ENCODE measurements at regions not wholly inside any gene's neighbourhood (a gene's known extent, or its start where the extent isn't known, plus 50 kb on each side); places are given as distances from the start of the nearest gene placed in this dataset.

DNA sequence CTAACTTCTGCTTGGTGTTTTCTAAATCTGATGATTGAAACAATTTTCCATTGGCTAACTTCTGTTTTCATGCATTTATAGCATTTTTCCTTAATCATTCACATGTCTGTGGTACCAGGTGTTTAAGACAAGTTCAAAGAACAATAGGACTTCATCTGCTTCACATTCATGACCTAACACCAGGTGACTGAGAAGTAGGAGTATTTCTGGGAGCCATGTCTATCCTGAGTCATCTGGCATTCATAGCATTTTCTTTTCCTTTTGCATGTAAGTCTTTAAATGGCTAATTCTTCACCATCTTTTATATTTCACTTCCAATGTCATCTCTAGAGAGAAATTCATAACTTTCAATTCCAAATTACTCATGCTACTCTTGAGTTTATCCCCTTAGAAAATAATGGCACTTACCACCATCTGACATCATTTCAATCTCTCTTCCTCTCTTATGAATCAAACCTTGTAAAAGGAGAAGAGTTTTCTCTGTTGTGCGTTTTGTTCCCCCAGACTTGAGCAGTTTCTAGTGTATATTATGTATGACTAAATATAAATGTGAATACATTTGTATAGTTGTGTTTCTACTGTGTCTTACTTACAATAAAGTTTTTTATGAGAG, 1196.1 kb upstream of the CDH9 start:
- TF ChIP-seq CEBPB (IDR thresholded peaks at IDR 0.05) (no peak), YY1 (IDR thresholded peaks at IDR 0.05; ENCODE audit: low read depth) (no peak), EP300 (IDR thresholded peaks at IDR 0.05; ENCODE audit: borderline replicate concordance) (no peak), TCF12 (IDR thresholded peaks at IDR 0.05; ENCODE audit: low read depth) (no peak)
- TF ChIP-seq, protein P1, sequence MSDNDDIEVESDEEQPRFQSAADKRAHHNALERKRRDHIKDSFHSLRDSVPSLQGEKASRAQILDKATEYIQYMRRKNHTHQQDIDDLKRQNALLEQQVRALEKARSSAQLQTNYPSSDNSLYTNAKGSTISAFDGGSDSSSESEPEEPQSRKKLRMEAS (IDR thresholded peaks at IDR 0.05) = no peak
- TF ChIP-seq, protein P2, sequence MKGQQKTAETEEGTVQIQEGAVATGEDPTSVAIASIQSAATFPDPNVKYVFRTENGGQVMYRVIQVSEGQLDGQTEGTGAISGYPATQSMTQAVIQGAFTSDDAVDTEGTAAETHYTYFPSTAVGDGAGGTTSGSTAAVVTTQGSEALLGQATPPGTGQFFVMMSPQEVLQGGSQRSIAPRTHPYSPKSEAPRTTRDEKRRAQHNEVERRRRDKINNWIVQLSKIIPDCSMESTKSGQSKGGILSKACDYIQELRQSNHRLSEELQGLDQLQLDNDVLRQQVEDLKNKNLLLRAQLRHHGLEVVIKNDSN (IDR thresholded peaks at IDR 0.05) = no peak

Data from Ishikawa (cell line).